Body of pancreas (tissue), 4 donors: ENCODE measurements at regions not wholly inside any gene's neighbourhood (a gene's known extent, or its start where the extent isn't known, plus 50 kb on each side); places are given as distances from the start of the nearest gene placed in this dataset.

Source experiments
- ATAC-seq: fragments of 150-250 bp; one replicate; pipeline ENCODE4 v1.9.1; 2016
- DNase-seq, 4 donors: peaks; one replicate each; pipeline ENCODE4 v3.0.0-alpha.2; 2019
- H3K27ac ChIP-seq, 4 donors: fragments of 200-600 bp; sonication (generic); 1 replicate in 3 of 4; 2 replicates in 1 of 4; pipeline versions ENCODE4 v1.5.1 to v1.6.1; 2016 to 2019; ENCODE audit warnings: mild to moderate bottlenecking in 1 of 4, mixed read lengths in 1 of 4, moderate library complexity in 1 of 4
- H3K27me3 ChIP-seq, 2 donors: fragments of 200-600 bp; sonication (generic); one replicate each; pipeline ENCODE4 v1.6.0; 2016; ENCODE audit warnings: mild to moderate bottlenecking in 1 of 2
- H3K36me3 ChIP-seq, 2 donors: fragments of 200-600 bp; sonication (generic); replicated peaks in 1 of 2; 2 replicates each; pipeline ENCODE4 v1.5.1; 2016; ENCODE audit warnings: low read depth in 2 of 2; ENCODE audit not compliant: insufficient read depth in 1 of 2
- H3K4me1 ChIP-seq: fragments of 200-600 bp; sonication (generic); one replicate; pipeline ENCODE4 v1.6.0; 2016
- H3K4me3 ChIP-seq, 2 donors: fragments of 200-600 bp; sonication (generic); 1 replicate in 1 of 2; 2 replicates in 1 of 2; pipeline ENCODE4 v1.5.1; 2016 to 2019
- H3K9me3 ChIP-seq, 3 donors: fragments of 200-600 bp; sonication (generic); 1 replicate in 2 of 3; 2 replicates in 1 of 3; pipeline ENCODE4 v1.5.1; 2016
- CTCF ChIP-seq, 7 experiments: fragments of 450-650 bp in 4 of 7; fragments of 200-600 bp in 3 of 7; sonication (generic) in 3 of 7; IDR thresholded peaks; one replicate each; pipeline ENCODE4 v1.5.1; 2016 to 2019; ENCODE audit warnings: antibody characterized with exemption in 7 of 7
- POLR2A ChIP-seq, 3 donors: fragments of 450-650 bp; IDR thresholded peaks; one replicate each; pipeline ENCODE4 v1.6.1; 2016; ENCODE audit warnings: antibody characterized with exemption in 3 of 3, mild to moderate bottlenecking in 2 of 3
- WGBS, 2 donors: methylation state at CpG; one replicate each; pipeline ENCODE4 v1.1.5; 2017; 5-methylcytosine and 5-hydroxymethylcytosine counted together
- intact Hi-C: fragments of 100-400 bp; cut with DNase I; formaldehyde crosslinking; loops from one replicate; pipeline ENCODE4 v1.15.1; 2023

- Histone ChIP-seq H3K27ac (no peak overlapping the region), H3K4me1 (no peaks in the 10 kb centered on the region), H3K9me3 (no peaks in the 10 kb centered on the region), H3K4me3 (no peak overlapping the region), H3K27me3 (no peaks in the 10 kb centered on the region), H3K36me3 (no peaks in the 10 kb centered on the region)
- 46 to 51% methylated on average over 4 of the region's 4 CpGs for WGBS, 2 donors
- ATAC-seq (no peak), DNase-seq (no peak)
- TF ChIP-seq POLR2A (IDR thresholded peaks at IDR 0.05) (no peak), CTCF (IDR thresholded peaks at IDR 0.05) (no peak)
- intact Hi-C loops, result no loop called here
These were observed 265.9 kb upstream of the FERMT1 start for GRCh38 chr20:6388671-6389197.

DNA sequence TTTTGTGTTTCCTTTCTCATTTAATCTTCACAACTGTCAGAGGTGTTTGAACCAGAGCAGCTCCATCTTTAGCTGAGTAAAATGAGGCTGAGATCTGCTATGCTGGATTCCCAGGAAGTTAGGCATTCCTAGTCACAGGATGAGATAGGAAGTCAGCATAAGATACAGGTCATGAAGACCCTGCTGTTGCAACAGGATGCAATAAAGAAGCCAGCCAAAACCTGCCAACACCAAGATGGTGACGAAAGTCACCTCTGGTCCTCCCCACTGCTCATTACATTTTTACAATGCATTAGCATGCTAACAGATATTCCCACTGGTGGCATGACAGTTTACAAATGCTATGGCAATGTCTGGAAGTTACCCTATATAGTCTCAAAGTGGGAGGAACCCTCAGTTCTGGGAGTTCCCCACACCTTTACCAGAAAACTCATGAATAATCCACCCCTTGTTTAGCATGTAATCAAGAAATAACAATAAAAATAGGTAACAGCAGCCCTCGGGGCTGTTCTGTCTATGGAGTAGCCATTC lies 262.2 kb upstream of the FERMT1 start:
- Histone ChIP-seq H3K9me3 (no peaks in the 10 kb centered on the region), H3K4me3 (no peak overlapping the region), H3K4me1 (no peaks in the 10 kb centered on the region), H3K27ac (no peak overlapping the region), H3K36me3 (no peaks in the 10 kb centered on the region), H3K27me3 (no peaks in the 10 kb centered on the region)
- ATAC-seq (no peak), DNase-seq (no peak)
- WGBS, 2 donors, result 48 to 63% methylated on average over 2 of the region's 2 CpGs
- intact Hi-C loops, result no loop called here
- no peak for TF ChIP-seq CTCF (IDR thresholded peaks at IDR 0.05)
- TF ChIP-seq POLR2A (IDR thresholded peaks at IDR 0.05), result no peak

GRCh38 chr20:6384380-6384779 lies 261.6 kb upstream of the FERMT1 start:
- 36 to 49% methylated on average over 4 of the region's 4 CpGs for WGBS, 2 donors
- ATAC-seq, result no peak
- Histone ChIP-seq H3K4me1 (no peaks in the 10 kb centered on the region), H3K9me3 (no peaks in the 10 kb centered on the region), H3K27ac (no peak overlapping the region), H3K4me3 (no peak overlapping the region), H3K36me3 (no peaks in the 10 kb centered on the region), H3K27me3 (no peaks in the 10 kb centered on the region)
- intact Hi-C loops, result no loop called here
- DNase-seq, result no peak
- TF ChIP-seq POLR2A (IDR thresholded peaks at IDR 0.05) (no peak), CTCF (IDR thresholded peaks at IDR 0.05) (no peak)

DNA sequence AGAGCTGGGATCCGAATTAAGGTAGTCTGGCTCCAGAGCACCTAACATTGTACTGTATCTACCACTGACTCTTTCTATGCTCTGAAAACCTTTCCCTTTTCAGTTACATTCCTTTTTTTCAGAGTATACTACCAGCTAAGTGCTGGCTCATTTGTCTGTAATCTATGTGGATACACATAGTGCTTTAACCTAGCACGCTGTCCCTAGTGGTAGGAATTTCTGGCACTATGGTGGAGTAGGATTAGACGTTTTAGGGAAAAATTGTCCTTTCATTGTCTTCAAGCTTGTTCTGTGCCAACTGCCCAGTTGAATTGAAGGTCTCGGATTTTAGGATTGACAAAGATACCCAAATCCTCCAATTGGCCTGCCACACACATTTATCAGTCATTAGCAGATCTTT lies 259.1 kb upstream of the FERMT1 start:
- Histone ChIP-seq H3K4me3 (no peak overlapping the region), H3K27ac (no peak overlapping the region), H3K27me3 (no peaks in the 10 kb centered on the region), H3K4me1 (no peaks in the 10 kb centered on the region), H3K9me3 (no peaks in the 10 kb centered on the region), H3K36me3 (no peaks in the 10 kb centered on the region)
- ATAC-seq (no peak), DNase-seq (no peak)
- intact Hi-C loops, result no loop called here
- WGBS, 2 donors, result 26 to 30% methylated on average over 4 of the region's 4 CpGs
- TF ChIP-seq POLR2A (IDR thresholded peaks at IDR 0.05) (no peak), CTCF (IDR thresholded peaks at IDR 0.05) (peak in 5 of 7 experiments; percentile 14 to 37 (median 28))

DNA sequence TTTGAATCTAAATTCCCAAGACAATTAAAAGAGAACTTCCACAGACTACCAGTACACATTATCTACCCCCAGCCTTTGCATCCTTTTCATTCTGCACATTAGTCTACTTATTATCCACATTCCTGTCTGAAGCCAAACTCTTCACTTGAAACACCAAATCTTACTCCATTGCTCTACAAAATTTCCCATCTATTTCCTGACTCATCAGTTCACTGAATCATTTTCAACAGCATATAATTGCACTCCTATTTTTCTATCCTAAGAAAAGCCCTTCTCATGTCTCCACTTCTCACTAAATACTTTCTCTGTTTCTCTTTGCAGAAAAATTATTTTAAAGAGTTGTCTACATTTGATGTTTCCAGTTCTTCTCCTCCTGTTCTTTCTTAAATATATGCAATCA lies 239.4 kb upstream of the FERMT1 start:
- no peaks in the 10 kb centered on the region for H3K9me3 ChIP-seq
- H3K36me3 ChIP-seq, result no peaks in the 10 kb centered on the region
- DNase-seq, result no peak
- no peak for ATAC-seq
- no peaks in the 10 kb centered on the region for H3K27me3 ChIP-seq
- no peak for TF ChIP-seq CTCF (IDR thresholded peaks at IDR 0.05)
- TF ChIP-seq POLR2A (IDR thresholded peaks at IDR 0.05), result no peak
- H3K4me3 ChIP-seq, result no peak overlapping the region
- no peak overlapping the region for H3K27ac ChIP-seq
- no peaks in the 10 kb centered on the region for H3K4me1 ChIP-seq
- intact Hi-C loops, result no loop called here
